GM10266 (cell line): ENCODE measurements at regions not wholly inside any gene's neighbourhood (a gene's known extent, or its start where the extent isn't known, plus 50 kb on each side); places are given as distances from the start of the nearest gene placed in this dataset.

Experiments used
- DNase-seq: peaks from one replicate; pipeline ENCODE4 v3.0.0; 2012; ENCODE audit errors: extremely low spot score
- TF ChIP-seq, protein P1 (sequence below): IDR thresholded peaks from 2 replicates; pipeline ENCODE4 v1.5.1; 2012; ENCODE audit warnings: mild to moderate bottlenecking, low read depth; ENCODE audit not compliant: control insufficient read depth, insufficient read depth; ENCODE audit errors: missing control alignments

DNA sequence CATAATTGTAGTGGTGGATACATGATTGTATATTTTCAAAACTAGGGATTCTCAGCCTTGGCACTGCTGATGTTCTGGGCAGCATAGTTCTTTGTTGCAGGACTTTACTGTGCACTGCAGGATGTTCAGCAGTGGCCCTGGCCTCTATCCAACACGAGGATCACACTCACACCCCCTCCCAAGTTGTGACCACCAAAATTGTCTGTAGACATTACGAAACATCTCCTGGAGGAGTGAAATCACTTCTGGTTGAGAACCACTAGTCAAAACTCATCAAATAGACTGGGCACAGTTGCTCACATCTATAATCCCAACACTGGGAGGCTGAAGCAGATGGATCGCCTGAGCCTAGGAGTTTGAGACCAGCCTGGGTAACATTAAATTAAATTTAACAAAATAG is 123.1 kb upstream of the CDYL start:
- TF ChIP-seq, protein P1, sequence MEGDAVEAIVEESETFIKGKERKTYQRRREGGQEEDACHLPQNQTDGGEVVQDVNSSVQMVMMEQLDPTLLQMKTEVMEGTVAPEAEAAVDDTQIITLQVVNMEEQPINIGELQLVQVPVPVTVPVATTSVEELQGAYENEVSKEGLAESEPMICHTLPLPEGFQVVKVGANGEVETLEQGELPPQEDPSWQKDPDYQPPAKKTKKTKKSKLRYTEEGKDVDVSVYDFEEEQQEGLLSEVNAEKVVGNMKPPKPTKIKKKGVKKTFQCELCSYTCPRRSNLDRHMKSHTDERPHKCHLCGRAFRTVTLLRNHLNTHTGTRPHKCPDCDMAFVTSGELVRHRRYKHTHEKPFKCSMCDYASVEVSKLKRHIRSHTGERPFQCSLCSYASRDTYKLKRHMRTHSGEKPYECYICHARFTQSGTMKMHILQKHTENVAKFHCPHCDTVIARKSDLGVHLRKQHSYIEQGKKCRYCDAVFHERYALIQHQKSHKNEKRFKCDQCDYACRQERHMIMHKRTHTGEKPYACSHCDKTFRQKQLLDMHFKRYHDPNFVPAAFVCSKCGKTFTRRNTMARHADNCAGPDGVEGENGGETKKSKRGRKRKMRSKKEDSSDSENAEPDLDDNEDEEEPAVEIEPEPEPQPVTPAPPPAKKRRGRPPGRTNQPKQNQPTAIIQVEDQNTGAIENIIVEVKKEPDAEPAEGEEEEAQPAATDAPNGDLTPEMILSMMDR: no peak
- no peak for DNase-seq

DNA sequence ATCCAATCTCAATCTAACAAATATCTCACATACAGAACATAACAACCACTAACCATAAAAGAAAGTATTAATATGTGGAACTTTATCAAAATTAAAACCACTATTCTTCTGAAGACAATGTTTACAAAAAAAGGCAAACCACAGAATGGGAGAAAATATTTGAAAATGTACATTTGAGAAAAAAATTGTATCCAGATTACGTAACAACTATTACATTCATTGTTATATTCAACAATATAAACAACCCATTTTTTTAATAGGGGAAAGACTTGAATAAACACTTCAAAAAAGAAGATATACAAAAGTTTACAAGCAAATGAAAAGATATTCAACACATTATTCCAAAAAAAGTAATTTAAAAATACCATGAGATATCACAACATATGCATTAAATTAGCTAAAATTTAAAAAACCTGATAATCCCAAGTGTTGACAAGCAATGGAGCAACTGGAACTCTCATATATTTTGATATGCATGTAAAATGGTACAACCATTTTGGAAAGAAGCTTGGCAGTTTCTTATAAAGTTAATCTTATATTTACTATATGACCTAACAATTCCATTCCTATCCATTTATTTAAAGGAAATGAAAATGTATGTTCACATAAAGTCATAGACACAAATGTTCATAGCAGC is 124.3 kb upstream of the CDYL start:
- DNase-seq: no peak
- TF ChIP-seq, protein P1: no peak

DNA sequence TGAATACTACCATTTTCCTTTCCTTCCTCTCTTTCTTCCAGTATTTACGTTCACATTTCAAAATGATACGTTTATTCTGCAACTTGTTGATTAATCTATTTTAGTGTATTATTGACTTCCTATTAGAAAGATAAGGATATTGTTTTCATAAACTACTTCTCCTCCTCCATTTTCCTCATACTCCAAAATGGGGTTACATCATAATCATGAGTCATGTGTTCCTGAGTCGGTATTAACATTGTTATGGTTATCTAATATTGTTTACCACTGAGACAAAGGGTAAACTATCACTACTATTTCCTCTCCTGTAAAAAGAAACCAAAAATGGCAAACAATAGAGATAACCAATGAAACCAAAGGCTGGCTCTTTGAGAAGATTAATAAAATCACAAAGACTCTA is 126.5 kb upstream of the CDYL start:
- no peak for DNase-seq
- TF ChIP-seq, protein P1: no peak

DNA sequence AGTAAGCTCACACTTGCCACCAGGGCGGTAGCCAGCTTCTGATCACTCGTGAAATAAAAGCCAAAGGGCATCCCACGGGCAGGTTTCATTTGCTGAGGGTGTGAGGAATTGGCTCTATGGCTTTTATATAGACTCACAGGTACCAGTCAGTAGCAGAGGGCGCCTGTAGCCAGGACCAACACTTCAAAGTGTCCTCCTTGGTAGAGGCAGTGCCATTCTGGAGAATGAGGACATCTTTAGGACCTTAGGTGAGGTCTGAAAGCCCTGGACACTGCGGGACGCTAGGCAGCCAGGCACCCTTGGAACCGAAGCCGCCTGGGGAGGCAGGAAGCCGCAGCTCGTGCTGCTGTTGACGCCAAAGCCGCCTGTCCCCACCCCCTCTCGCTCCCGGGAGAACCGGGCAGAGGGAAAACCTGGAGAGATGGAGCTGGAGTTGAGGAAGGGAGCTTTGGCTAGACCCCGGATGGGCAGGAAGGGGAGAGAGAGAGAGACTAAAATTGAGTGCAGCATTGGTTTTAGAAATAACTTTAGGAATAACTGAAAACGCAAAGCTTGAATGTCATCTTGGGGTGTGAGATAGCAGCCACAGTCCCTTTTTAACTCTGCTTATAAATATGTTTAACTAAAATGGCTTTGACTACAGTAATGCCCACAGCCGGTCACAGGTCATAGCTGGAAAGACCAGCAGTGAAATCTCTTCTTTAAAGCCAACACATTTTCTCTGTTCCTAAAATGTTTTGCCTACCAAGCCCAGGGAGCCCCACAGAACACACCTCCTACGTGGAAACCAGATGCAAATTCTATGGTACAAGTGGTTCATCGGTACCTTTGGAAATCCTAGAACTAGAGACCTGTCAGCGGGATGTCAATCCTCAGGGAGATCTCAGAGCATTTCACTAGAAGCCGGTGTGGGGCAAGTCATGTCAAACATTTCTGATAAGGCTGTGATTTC is 128.5 kb upstream of the CDYL start:
- DNase-seq: no peak
- TF ChIP-seq, protein P1: no peak

DNA sequence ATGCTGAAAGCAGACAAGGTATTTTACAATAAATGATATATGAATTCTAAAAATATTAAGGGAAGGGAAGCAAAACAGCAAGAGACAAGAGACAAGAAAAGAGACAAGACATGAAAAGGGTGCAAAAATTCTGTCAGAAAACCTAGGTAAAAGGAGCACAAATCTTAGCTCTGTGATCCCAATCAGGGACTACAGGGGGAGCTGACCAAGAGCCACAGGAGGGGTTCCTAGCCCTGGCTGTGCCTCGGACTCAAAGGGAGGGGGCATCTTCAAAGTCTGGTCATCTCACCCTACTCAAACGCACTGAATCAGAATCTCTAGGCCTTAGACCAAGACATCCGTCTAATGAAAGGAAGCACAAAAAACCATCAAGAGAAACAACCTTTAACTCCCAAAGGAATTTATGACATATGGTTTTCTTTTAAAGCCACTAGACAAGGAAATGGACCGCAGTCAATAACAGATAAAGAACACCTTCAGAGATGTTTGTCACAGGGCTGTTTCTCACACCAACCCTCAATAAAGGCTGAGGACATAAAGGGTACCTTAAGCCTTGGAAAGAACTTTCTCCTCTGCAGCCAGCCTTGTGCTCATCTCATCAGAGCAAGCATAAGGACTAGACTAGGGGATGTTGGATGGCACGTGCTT is 130.4 kb upstream of the CDYL start:
- TF ChIP-seq, protein P1: no peak
- DNase-seq: no peak

DNA sequence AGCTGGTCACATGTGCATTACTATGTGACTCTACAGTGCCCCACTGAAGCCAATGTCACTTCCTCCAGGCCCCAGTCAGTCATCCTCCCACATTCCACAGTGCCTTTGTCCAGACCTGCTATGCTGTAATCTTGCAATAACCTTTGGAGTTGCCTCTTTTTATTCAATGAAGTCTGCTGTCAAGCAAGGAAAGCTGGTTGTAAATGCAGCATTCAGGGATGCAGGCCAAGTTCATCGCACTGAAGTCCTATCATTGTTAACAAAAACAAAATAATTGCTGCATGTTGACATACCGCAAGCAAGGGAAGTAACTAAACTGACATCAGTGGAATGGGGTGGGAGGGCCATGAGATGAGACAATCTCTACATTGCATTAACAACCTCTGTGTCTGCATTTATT is 131.2 kb upstream of the CDYL start:
- no peak for DNase-seq
- TF ChIP-seq, protein P1: no peak
